ENCODE measurements at regions not wholly inside any gene's neighbourhood (a gene's known extent, or its start where the extent isn't known, plus 50 kb on each side); places are given as distances from the start of the nearest gene placed in this dataset.
"Not testable (repeated sequence)": the region's sequence is repeated elsewhere in the genome, so short reads cannot be mapped to it uniquely, and the experiment has no call there.

GRCh38 chr3:33957176-33957575 is 158.7 kb downstream of the PDCD6IP start:
- DNase-seq = no peak

GRCh38 chr3:33958661-33959060 is 160.2 kb downstream of the PDCD6IP start:
- DNase-seq = no peak

DNA sequence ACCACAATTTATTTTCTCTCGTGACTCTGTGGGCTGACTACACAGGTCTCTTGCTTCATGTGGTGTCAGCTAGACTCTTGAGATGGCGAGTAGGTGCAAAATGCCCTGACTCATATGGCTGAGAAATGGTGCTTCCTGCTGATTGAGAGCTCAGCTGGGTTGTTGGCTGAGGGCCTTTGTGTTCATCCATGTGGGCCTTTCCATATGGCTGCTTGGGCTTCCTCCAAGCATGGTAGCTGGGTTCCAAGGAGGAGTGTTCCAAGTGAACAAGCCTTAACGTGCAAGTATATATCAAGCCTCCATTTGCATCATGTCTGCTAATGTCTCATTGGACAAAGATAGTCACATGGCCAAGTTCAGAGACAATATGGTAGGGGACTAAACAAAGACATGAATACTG is 164.0 kb downstream of the PDCD6IP start:
- no peak for DNase-seq

- DNase-seq = not testable (repeated sequence)
These were observed 171.8 kb downstream of the PDCD6IP start for GRCh38 chr3:33970180-33970579.

GRCh38 chr3:33971055-33971454 is 172.6 kb downstream of the PDCD6IP start:
- no peak for DNase-seq

GRCh38 chr3:33975463-33975862 is 177.0 kb downstream of the PDCD6IP start:
- DNase-seq = no peak

DNA sequence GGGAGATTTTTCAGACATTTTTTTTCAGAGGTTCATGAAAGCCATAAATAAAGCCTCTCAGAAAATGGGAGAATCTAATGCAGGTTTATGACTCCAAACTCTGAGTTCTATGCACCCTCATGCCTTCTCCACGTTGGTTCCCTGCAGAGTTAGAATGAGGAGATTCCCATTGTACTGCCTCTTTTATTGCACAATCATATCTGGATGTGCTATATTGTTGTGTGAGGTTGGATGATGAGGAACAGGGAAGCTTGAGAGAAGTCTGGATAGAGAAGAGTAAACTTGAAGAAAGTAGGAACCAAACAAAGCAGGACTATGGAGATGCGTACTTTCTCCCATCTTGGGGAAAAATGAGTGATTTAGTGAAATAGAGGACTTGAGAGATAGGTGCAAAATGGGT is 178.8 kb downstream of the PDCD6IP start:
- DNase-seq = no peak

- no peak for DNase-seq
These were observed 181.8 kb downstream of the PDCD6IP start for GRCh38 chr3:33980252-33980651.

- DNase-seq = no peak
These were observed 183.9 kb downstream of the PDCD6IP start for GRCh38 chr3:33982269-33982798.

DNA sequence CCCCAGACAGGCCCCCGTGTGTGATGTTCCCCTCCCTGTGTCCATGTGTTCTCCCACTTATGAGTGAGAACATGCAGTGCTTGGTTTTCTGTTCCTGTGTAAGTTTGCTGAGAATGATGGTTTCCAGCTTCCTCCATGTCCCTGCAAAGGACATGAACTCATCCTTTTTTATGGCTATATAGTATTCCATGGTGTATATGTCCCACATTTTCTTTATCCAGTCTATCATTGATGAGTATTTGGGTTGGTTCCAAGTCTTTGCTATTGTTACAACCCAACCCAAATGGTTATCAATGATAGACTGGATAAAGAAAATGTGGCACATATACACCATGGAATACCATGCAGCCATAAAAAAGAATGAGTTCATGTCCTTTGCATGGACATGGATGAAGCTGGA is 184.5 kb downstream of the PDCD6IP start:
- not testable (repeated sequence) for DNase-seq

GRCh38 chr3:33989229-33989628 is 190.8 kb downstream of the PDCD6IP start:
- no peak for DNase-seq

DNA sequence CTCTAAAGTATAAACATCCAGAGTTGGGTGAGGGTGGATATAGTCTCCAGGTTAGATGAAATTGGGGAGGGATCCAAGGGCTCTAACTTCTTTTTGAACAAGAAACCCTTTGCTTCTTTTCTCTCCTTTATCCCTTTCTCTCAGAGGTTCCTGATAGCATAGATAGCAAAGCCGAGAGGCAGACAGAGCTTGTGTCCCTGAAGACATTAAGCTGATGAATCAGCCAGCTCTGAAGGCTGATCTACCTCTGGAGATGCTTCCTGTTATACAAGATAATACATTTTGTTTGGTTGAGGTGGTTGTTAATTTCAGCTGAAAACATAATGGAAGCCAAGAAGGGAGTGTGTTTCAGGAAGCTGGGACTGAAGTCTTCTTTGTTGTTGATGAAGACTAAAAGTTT is 193.2 kb downstream of the PDCD6IP start:
- no peak for DNase-seq

DNA sequence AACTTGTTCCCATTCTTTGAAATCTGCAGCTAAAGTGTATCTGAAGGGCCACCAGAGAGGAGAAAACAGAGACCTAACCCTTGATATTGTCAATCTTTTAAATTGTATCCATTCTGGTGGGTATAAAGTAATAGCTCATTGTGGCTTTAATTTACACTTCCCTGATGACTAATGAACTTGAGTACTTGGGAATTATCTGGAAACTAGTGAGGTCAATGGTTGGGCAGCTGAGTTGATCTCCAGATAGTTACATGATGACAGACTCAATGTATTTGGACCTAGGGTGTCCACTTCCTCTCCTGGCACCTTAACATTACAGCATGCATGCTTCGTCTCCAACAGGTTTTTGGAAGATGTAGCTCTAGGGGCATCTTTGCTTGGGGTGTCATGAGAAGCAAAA is 195.2 kb downstream of the PDCD6IP start:
- DNase-seq = no peak

DNA sequence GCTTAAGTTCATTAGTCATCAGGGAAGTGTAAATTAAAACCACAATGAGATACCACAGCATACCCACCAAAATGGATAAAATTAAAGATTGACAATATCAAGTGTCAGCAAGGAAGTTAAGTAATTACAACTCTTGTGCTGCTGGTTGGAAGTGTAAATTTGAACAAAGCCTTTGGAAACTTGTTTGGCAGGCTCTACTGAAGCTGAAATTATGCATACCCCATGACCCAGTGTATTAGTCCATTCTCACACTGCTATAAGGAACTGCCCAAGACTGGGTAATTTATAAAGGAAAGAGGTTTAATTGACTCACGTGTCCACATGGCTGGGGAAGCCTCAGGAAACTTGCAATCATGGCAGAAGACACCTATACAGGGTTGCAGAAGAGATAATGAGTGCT is 196.1 kb downstream of the PDCD6IP start:
- DNase-seq = no peak

DNA sequence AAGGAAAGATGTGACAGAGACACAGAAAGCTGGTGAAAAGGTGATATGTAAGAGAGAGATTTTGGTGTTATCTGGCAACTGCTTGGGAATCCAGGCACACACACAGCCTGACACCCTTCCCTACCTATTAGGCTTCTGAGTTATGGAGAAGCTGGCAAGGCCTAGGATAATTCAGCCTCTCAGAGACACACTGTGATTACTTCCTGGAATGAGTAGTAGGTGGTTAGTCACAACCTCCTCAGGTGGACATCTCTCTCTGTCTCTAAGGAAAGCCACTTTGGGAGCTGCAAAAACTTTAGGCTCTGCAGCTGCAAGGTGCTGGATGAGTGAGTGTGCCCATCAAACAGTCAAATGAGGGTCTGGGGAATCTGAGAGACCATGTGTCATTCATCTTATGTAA is 201.9 kb downstream of the PDCD6IP start:
- DNase-seq = no peak

- no peak for DNase-seq
These were observed 202.6 kb downstream of the PDCD6IP start for GRCh38 chr3:34001022-34001421.

DNA sequence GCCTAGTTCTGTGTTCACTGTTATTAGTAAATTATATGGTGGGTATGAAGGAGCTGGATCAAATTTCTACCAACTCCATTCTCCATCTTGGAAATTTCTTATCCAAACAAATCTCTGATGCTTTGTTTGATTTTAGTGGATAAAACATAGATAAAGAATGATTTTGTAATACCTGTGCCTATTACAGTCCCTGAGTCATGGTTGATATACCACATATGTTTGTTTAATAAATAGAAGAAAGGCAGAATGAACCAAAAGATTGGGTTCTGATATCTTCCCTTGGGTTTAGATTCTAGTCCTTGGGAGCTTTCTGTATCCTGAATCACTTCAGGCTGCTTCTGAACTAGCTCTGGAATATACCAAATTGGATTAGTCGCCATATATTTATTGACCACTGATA is 203.6 kb downstream of the PDCD6IP start:
- DNase-seq = no peak

DNA sequence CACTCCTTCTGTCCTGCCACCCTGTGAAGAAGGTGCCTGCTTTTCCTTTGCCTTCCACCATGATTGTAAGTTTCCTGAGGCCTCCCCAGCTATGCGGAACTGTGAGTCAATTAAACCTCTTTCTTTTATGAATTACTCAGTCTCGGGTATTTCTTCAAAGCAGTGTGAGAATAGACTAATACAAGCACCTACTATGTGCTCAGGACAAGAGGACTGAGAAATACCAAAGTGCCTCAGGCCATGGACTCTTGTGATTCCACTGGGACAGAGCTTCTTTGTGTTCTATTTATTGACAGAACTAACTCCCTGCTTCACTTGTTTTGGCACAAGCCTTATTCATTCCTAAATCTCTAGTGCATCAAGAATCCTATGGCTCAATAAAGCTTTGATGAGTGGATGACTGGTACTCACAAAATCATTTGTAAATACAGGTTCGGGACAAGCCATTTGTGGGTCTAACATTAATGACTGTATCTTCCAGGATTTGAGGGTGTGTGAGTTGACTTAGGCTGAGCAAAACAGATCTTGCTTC is 204.2 kb downstream of the PDCD6IP start:
- DNase-seq = no peak

DNA sequence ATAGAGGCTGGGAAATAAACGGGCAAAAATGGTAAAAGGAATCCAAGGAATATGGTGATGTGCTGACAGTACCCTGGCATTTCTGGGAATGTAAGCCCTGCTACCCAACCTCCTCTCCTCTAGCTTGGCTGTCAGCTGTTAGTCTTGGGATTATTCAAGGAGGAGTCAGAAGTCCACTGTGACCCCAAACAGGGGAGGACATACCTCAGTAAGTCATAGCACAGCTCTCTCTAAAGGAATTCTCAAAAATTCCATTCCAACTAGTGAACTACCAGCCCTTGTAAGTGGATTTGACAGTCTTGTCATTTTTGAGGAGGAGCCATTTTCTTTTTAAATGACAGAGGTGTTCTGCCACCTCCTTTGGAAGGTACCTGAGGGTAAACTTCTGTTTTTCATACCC is 207.5 kb downstream of the PDCD6IP start:
- no peak for DNase-seq

DNA sequence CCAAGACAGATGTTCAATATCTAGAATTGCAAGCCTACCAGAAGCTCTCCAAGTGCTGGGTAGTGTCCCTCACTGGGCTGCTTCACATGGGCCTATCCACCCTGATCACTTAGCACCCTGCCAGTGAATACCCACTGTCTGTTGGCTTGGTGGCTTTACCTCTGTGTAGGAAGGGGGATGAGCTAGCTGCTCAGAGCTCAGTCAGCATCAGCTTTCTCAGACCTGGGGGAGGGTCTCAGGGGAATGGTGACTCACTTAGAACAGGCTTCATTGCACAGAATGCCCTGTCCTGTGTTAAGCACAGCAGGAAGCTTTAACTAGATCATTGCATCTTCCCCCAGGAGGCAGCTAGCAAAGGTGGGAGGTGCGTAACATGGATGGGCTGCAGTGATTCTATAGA is 209.8 kb downstream of the PDCD6IP start:
- DNase-seq = no peak

- no peak for DNase-seq
These were observed 210.7 kb downstream of the PDCD6IP start for GRCh38 chr3:34008836-34009809.

- DNase-seq = no peak
These were observed 213.0 kb downstream of the PDCD6IP start for GRCh38 chr3:34011171-34012101.

DNA sequence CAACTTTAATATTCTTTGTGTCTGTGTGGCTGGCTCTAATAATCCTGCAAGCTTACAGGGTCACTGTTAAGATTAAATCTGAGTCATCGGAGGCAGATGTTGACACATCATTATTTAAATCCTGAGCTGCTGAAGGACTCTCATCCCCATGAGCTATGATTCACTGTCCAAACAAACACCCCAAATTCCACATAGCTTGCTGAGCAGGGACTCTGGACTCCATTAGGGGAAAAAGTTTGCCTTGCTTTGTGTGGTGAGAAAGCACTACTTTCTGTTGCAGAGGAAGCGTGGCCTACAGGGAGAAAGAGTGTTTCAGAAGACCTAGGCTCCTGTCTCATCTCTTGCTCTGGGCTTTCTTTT is 213.7 kb downstream of the PDCD6IP start:
- DNase-seq = no peak

All from stimulated activated CD4-positive, alpha-beta T cell treated with anti-CD3 and anti-CD28 coated beads, Interleukin-15, amount 100 ng/mL, for 24 hours (primary cell).